H1 (cell line): ENCODE measurements at regions not wholly inside any gene's neighbourhood (a gene's known extent, or its start where the extent isn't known, plus 50 kb on each side); places are given as distances from the start of the nearest gene placed in this dataset.

Source experiments
- CTCF ChIA-PET: fragments of 300-600 bp; sonication (Branson Sonifier 250); formaldehyde crosslinking; loops from one replicate; lab custom pipeline; 2021; ENCODE audit not compliant: partially characterized antibody; lab: Charles Lee
- POLR2A ChIA-PET: fragments of 300-600 bp; sonication (Branson Sonifier 250); formaldehyde crosslinking; loops from one replicate; lab custom pipeline; 2021; ENCODE audit warnings: inconsistent platforms; ENCODE audit not compliant: partially characterized antibody; lab: Charles Lee
- DNase-seq, 2 experiments: peaks; one replicate each; pipeline versions ENCODE4 v3.0.0 to v3.0.0-alpha.2; 2010 to 2022; ENCODE audit warnings: low spot score in 2 of 2, low read depth in 1 of 2, mixed read lengths in 1 of 2
- FAIRE-seq: peaks from 2 replicates; lab custom pipeline; 2011; peaks lifted over from hg19 to GRCh38; lab: Jason Lieb, UNC
- H2AFZ ChIP-seq: 2 replicates; pipeline ENCODE4 v1.8.1; 2012; ENCODE audit warnings: low read length, inconsistent platforms
- H2AK5ac ChIP-seq: 2 replicates; pipeline ENCODE4 v1.6.1; 2013; ENCODE audit warnings: low read depth, low read length
- H2BK120ac ChIP-seq: replicated peaks from 2 replicates; pipeline ENCODE3; 2013; ENCODE audit warnings: low read depth, low read length, inconsistent platforms
- H2BK12ac ChIP-seq: 2 replicates; pipeline ENCODE4 v1.6.1; 2013; ENCODE audit warnings: low read depth, low read length
- H2BK15ac ChIP-seq: 2 replicates; pipeline ENCODE4 v1.6.1; 2013; ENCODE audit warnings: low read length
- H2BK20ac ChIP-seq: 2 replicates; pipeline ENCODE4 v1.6.1; 2013; ENCODE audit warnings: low read length
- H2BK5ac ChIP-seq: 2 replicates; pipeline ENCODE4 v1.6.1; 2013; ENCODE audit warnings: low read depth, low read length
- H3K14ac ChIP-seq: 2 replicates; pipeline ENCODE4 v1.6.1; 2013; ENCODE audit warnings: inconsistent platforms; ENCODE audit not compliant: insufficient read length
- H3K18ac ChIP-seq: 2 replicates; pipeline ENCODE4 v1.6.1; 2013; ENCODE audit warnings: low read length; ENCODE audit errors: extremely low read depth
- H3K23ac ChIP-seq: 2 replicates; pipeline ENCODE4 v1.6.1; 2013; ENCODE audit warnings: inconsistent platforms; ENCODE audit not compliant: insufficient read length
- H3K23me2 ChIP-seq: 2 replicates; pipeline ENCODE4 v1.6.1; 2013; ENCODE audit warnings: low read depth, low read length
- H3K27ac ChIP-seq: 2 replicates; pipeline ENCODE4 v1.6.1; 2011; ENCODE audit warnings: low read depth, low read length, inconsistent platforms
- H3K27me3 ChIP-seq, 4 experiments: replicated peaks in 1 of 4; 1 replicate in 1 of 4; 2 replicates in 3 of 4; pipeline versions ENCODE4 v1.6.1 to v1.8.1; 2011 to 2013; ENCODE audit warnings: low read length in 3 of 4, mild to moderate bottlenecking in 3 of 4, inconsistent platforms in 2 of 4, mixed read lengths in 2 of 4, moderate library complexity in 1 of 4; ENCODE audit not compliant: control insufficient read depth in 3 of 4, insufficient read depth in 3 of 4; ENCODE audit errors: extremely low read depth in 1 of 4
- H3K36me3 ChIP-seq, 4 experiments: 2 replicates each; pipeline versions ENCODE4 v1.6.1 to v1.8.1; 2011 to 2013; ENCODE audit warnings: mild to moderate bottlenecking in 4 of 4, low read length in 3 of 4, moderate library complexity in 2 of 4, control low read depth in 1 of 4, inconsistent platforms in 1 of 4; ENCODE audit not compliant: insufficient read depth in 4 of 4, control insufficient read depth in 2 of 4
- H3K4ac ChIP-seq: replicated peaks from 2 replicates; pipeline ENCODE3; 2013; ENCODE audit warnings: low read length, low read depth, mixed read lengths, inconsistent platforms; ENCODE audit not compliant: insufficient read length
- H3K4me1 ChIP-seq, 4 experiments: replicated peaks in 1 of 4; 1 replicate in 1 of 4; 2 replicates in 3 of 4; pipeline versions ENCODE4 v1.6.1 to v1.8.1; 2011 to 2013; ENCODE audit warnings: low read length in 3 of 4, inconsistent platforms in 2 of 4, mixed read lengths in 1 of 4; ENCODE audit not compliant: insufficient read depth in 4 of 4, control insufficient read depth in 3 of 4
- H3K4me2 ChIP-seq, 2 experiments: 2 replicates each; pipeline versions ENCODE4 v1.6.1 to v1.8.1; 2011 to 2013; ENCODE audit warnings: low read depth in 2 of 2, low read length in 2 of 2, control low read depth in 1 of 2, inconsistent platforms in 1 of 2, mild to moderate bottlenecking in 1 of 2; ENCODE audit not compliant: insufficient read depth in 1 of 2
- H3K4me3 ChIP-seq, 4 experiments: fragments of 200-600, 300-600 bp in 1 of 4; sonication (generic), shearing (Covaris generic), sonication (Bioruptor Twin) in 1 of 4; 2 replicates each; pipeline versions ENCODE4 v1.5.1 to v1.8.1; 2011 to 2016; ENCODE audit warnings: low read length in 4 of 4, low read depth in 3 of 4, control low read depth in 2 of 4, inconsistent platforms in 2 of 4, mild to moderate bottlenecking in 2 of 4, mixed read lengths in 1 of 4, moderate library complexity in 1 of 4; ENCODE audit not compliant: insufficient read depth in 2 of 4; ENCODE audit errors: extremely low read depth in 1 of 4
- H3K56ac ChIP-seq: replicated peaks from 2 replicates; pipeline ENCODE3; 2013; ENCODE audit warnings: low read depth, mild to moderate bottlenecking, mixed read lengths, low read length, inconsistent platforms; ENCODE audit not compliant: insufficient read length
- H3K79me1 ChIP-seq: 2 replicates; pipeline ENCODE4 v1.6.1; 2013; ENCODE audit warnings: low read depth, low read length, control low read depth
- H3K79me2 ChIP-seq, 2 experiments: 2 replicates each; pipeline versions ENCODE4 v1.6.1 to v1.8.1; 2012 to 2013; ENCODE audit warnings: low read length in 2 of 2, mild to moderate bottlenecking in 2 of 2, inconsistent platforms in 1 of 2; ENCODE audit not compliant: insufficient read depth in 2 of 2, control insufficient read depth in 1 of 2
- H3K9ac ChIP-seq, 4 experiments: replicated peaks in 1 of 4; 1 replicate in 1 of 4; 2 replicates in 3 of 4; pipeline versions ENCODE4 v1.6.1 to v1.8.1; 2011 to 2013; ENCODE audit warnings: low read depth in 3 of 4, low read length in 3 of 4, control low read depth in 2 of 4, mild to moderate bottlenecking in 2 of 4, moderate library complexity in 2 of 4, inconsistent platforms in 1 of 4; ENCODE audit errors: extremely low read depth in 1 of 4
- H3K9me3 ChIP-seq, 2 experiments: 2 replicates each; pipeline versions ENCODE4 v1.6.1 to v1.8.1; 2012 to 2013; ENCODE audit warnings: mild to moderate bottlenecking in 2 of 2, moderate library complexity in 2 of 2, control low read depth in 1 of 2, inconsistent platforms in 1 of 2, low read depth in 1 of 2, low read length in 1 of 2, mixed read lengths in 1 of 2; ENCODE audit not compliant: insufficient read depth in 2 of 2
- H4K20me1 ChIP-seq, 2 experiments: replicated peaks in 1 of 2; 2 replicates each; pipeline versions ENCODE3 to v1.8.1; 2011 to 2013; ENCODE audit warnings: inconsistent platforms in 2 of 2, low read length in 2 of 2, mild to moderate bottlenecking in 1 of 2; ENCODE audit not compliant: insufficient read depth in 2 of 2, control insufficient read depth in 1 of 2
- H4K5ac ChIP-seq: 2 replicates; pipeline ENCODE4 v1.6.1; 2013; ENCODE audit warnings: low read length, low read depth, mixed read lengths, inconsistent platforms; ENCODE audit not compliant: insufficient read length
- H4K8ac ChIP-seq: 2 replicates; pipeline ENCODE4 v1.8.0; 2013; ENCODE audit warnings: mild to moderate bottlenecking, moderate library complexity, low read length, inconsistent platforms; ENCODE audit not compliant: insufficient read depth; ENCODE audit errors: extremely low read depth
- H4K91ac ChIP-seq: replicated peaks from 2 replicates; pipeline ENCODE3; 2013; ENCODE audit warnings: low read length, mixed read lengths, inconsistent platforms; ENCODE audit not compliant: insufficient read length
- CHD1 ChIP-seq: IDR thresholded peaks from 2 replicates; pipeline ENCODE4 v1.6.1; 2012; ENCODE audit warnings: low read depth, low read length, improper control_type of control experiment
- CHD2 ChIP-seq: IDR thresholded peaks from 2 replicates; pipeline ENCODE4 v1.6.1; 2012; ENCODE audit warnings: low read length, improper control_type of control experiment
- CTBP2 ChIP-seq: IDR thresholded peaks from 2 replicates; pipeline ENCODE4 v1.7.0; 2011; ENCODE audit warnings: borderline replicate concordance, mild to moderate bottlenecking, moderate library complexity, mixed read lengths, low read length; ENCODE audit not compliant: insufficient read depth, insufficient read length
- EP300 ChIP-seq, 2 experiments: IDR thresholded peaks; 1 replicate in 1 of 2; 2 replicates in 1 of 2; pipeline ENCODE4 v1.6.1; 2011 to 2012; ENCODE audit warnings: low read depth in 2 of 2, low read length in 2 of 2, mild to moderate bottlenecking in 2 of 2, borderline replicate concordance in 1 of 2, inconsistent platforms in 1 of 2, moderate library complexity in 1 of 2
- KDM1A ChIP-seq: fragments of 200-600, 300-600 bp; sonication (generic); IDR thresholded peaks from 2 replicates; pipeline ENCODE4 v1.7.1; 2016; ENCODE audit warnings: mild to moderate bottlenecking, low read length, borderline replicate concordance
- KDM5A ChIP-seq: fragments of 200-600 bp; IDR thresholded peaks from 2 replicates; pipeline ENCODE4 v1.7.1; 2012; ENCODE audit warnings: mild to moderate bottlenecking, low read length, inconsistent platforms, mixed read lengths
- POU5F1 ChIP-seq: IDR thresholded peaks from 2 replicates; pipeline ENCODE4 v1.6.1; 2011; ENCODE audit warnings: low read depth, mild to moderate bottlenecking, low read length, moderate library complexity
- RNF2 ChIP-seq: fragments of 200-900, 300-1000 bp; sonication (generic); IDR thresholded peaks from 2 replicates; pipeline ENCODE4 v1.7.1; 2016; ENCODE audit warnings: borderline replicate concordance, low read depth, mild to moderate bottlenecking, antibody characterized with exemption, low read length; ENCODE audit not compliant: poor library complexity, severe bottlenecking; ENCODE audit errors: missing control alignments
- SIX5 ChIP-seq: IDR thresholded peaks from 2 replicates; pipeline ENCODE4 v1.6.1; 2011; ENCODE audit warnings: mild to moderate bottlenecking, low read depth, low read length
- SUZ12 ChIP-seq: fragments of 200-600 bp; sonication (generic); IDR thresholded peaks from 2 replicates; pipeline ENCODE4 v1.6.1; 2012; ENCODE audit warnings: mild to moderate bottlenecking, inconsistent platforms, low read length, moderate library complexity, mixed read lengths
- TEAD4 ChIP-seq: IDR thresholded peaks from 2 replicates; pipeline ENCODE4 v1.6.1; 2012; ENCODE audit warnings: low read depth, low read length, inconsistent platforms, mixed read lengths
- ZNF274 ChIP-seq: IDR thresholded peaks from 2 replicates; pipeline ENCODE4 v1.7.0; 2012; ENCODE audit warnings: low read length, borderline replicate concordance; ENCODE audit errors: extremely low read depth
- WGBS, 2 experiments: shearing (Covaris generic) in 1 of 2; methylation state at CpG; one replicate each; pipeline versions ENCODE4 v1.1.6 to v1.1.7; 2013 to 2015; ENCODE audit warnings: low lambda C conversion rate in 2 of 2, mixed read lengths in 2 of 2, inconsistent platforms in 1 of 2, low coverage in 1 of 2, missing lambda C conversion rate in 1 of 2; ENCODE audit not compliant: insufficient replicate concordance in 2 of 2, insufficient coverage in 1 of 2, insufficient read length in 1 of 2; ENCODE audit errors: extremely low coverage in 1 of 2, missing lambda C conversion rate in 1 of 2; 5-methylcytosine and 5-hydroxymethylcytosine counted together
- TF ChIP-seq, protein P1 (sequence below): IDR thresholded peaks from 2 replicates; pipeline ENCODE4 v1.6.1; 2011; ENCODE audit warnings: low read depth, mild to moderate bottlenecking, low read length; ENCODE audit not compliant: insufficient read depth

DNA sequence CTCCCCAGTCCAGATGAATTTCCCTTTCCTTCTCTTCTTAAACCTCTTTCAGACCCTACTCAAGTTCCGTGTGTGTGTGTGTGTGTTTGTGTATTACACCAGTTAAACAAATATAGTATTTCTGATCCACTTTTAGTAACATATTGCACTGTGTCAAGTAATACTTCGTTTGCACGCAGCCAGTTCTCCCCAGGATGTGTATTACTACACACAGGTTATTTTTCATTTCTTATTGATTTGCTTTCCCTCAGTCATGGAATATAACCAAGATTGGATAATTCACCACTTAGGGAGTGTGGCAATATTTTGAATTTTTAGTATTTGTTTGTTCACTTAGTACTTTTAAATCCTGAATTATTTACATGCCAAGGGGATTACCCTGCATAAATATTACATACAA lies 667.0 kb downstream of the NR2F2 start:
- Histone ChIP-seq H2BK15ac (no peak overlapping the region), H2AFZ (no peak overlapping the region), H3K4ac (no peak overlapping the region), H3K4me2 (no peak overlapping the region), H2BK120ac (no peak overlapping the region), H3K23me2 (no peaks in the 10 kb centered on the region), H2BK5ac (no peak overlapping the region), H3K56ac (no peak overlapping the region), H3K27me3 (no peaks in the 10 kb centered on the region; a peak in 1 of 7 replicates), H3K4me1 (no peaks in the 10 kb centered on the region), H3K79me1 (no peaks in the 10 kb centered on the region), H3K4me3 (no peak overlapping the region), H3K27ac (no peak overlapping the region), H3K14ac (no peak overlapping the region), H3K23ac (no peak overlapping the region), H4K91ac (no peak overlapping the region), H4K5ac (no peak overlapping the region), H4K20me1 (no peaks in the 10 kb centered on the region), H2BK12ac (no peak overlapping the region), H3K79me2 (no peaks in the 10 kb centered on the region), H3K9ac (no peak overlapping the region), H2BK20ac (no peak overlapping the region), H3K18ac (no peak overlapping the region), H3K9me3 (peaks cover 5 to 8% of the 10 kb centered on the region in 2 experiments; a peak in 1 of 4 replicates), H4K8ac (no peak overlapping the region), H3K36me3 (no peaks in the 10 kb centered on the region), H2AK5ac (no peak overlapping the region)
- CTCF ChIA-PET, result no interaction called here
- TF ChIP-seq, protein P1, sequence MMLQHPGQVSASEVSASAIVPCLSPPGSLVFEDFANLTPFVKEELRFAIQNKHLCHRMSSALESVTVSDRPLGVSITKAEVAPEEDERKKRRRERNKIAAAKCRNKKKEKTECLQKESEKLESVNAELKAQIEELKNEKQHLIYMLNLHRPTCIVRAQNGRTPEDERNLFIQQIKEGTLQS, result no peak
- TF ChIP-seq TEAD4 (no peak), CHD2 (no peak), KDM5A (no peak), KDM1A (no peak), CHD1 (no peak), CTBP2 (no peak), RNF2 (no peak), EP300 (IDR thresholded peaks at IDR 0.05; ENCODE audit: borderline replicate concordance in 1 of 2, low read depth in 2 of 2, low read length in 2 of 2) (no peak), SIX5 (no peak), ZNF274 (no peak), POU5F1 (no peak), SUZ12 (no peak)
- DNase-seq (no peak), FAIRE-seq (no peak)
- 92% methylated on average over 3 of the region's 3 CpGs; no CpG with 5 or more reads in 1 of the 2 experiments for WGBS, 2 experiments
- POLR2A ChIA-PET, result no interaction called here
